ENCODE measurements at regions not wholly inside any gene's neighbourhood (a gene's known extent, or its start where the extent isn't known, plus 50 kb on each side); places are given as distances from the start of the nearest gene placed in this dataset.

- no peak overlapping the region for H3K27ac ChIP-seq (ENCODE audit: low read depth, low read length, severe bottlenecking)
- no peaks in the 10 kb centered on the region for H3K4me1 ChIP-seq (ENCODE audit: control insufficient read depth, insufficient read depth, low read length, poor library complexity, severe bottlenecking)
- H3K36me3 ChIP-seq (ENCODE audit: control insufficient read depth, insufficient read depth, low read length) = no peaks in the 10 kb centered on the region
- 83 to 91% methylated on average over 2 to 4 of the region's 5 CpGs for WGBS, 2 experiments (ENCODE audit: insufficient coverage in 2 of 2)
- H3K9me3 ChIP-seq (ENCODE audit: control insufficient read depth, low read length) = no peaks in the 10 kb centered on the region
- no peak overlapping the region for H3K4me3 ChIP-seq (ENCODE audit: extremely low read depth, insufficient read depth, low read length, poor library complexity, severe bottlenecking)
Observed at GRCh38 chr6:165229216-165229615, 80.2 kb downstream of the C6orf118 start.

- H3K4me3 ChIP-seq (ENCODE audit: extremely low read depth, insufficient read depth, low read length, poor library complexity, severe bottlenecking) = no peak overlapping the region
- H3K4me1 ChIP-seq (ENCODE audit: control insufficient read depth, insufficient read depth, low read length, poor library complexity, severe bottlenecking) = no peaks in the 10 kb centered on the region
- H3K27ac ChIP-seq (ENCODE audit: low read depth, low read length, severe bottlenecking) = no peak overlapping the region
- H3K9me3 ChIP-seq (ENCODE audit: control insufficient read depth, low read length) = no peaks in the 10 kb centered on the region
- 85 to 92% methylated on average over 8 to 9 of the region's 10 CpGs for WGBS, 2 experiments (ENCODE audit: insufficient coverage in 2 of 2)
- H3K36me3 ChIP-seq (ENCODE audit: control insufficient read depth, insufficient read depth, low read length) = no peaks in the 10 kb centered on the region
Observed at GRCh38 chr6:165227644-165228329, 81.6 kb downstream of the C6orf118 start.

GRCh38 chr6:165223736-165224135, 85.7 kb downstream of the C6orf118 start:
- Histone ChIP-seq H3K4me3 (ENCODE audit: extremely low read depth, insufficient read depth, low read length, poor library complexity, severe bottlenecking) (no peak overlapping the region), H3K36me3 (ENCODE audit: control insufficient read depth, insufficient read depth, low read length) (no peaks in the 10 kb centered on the region), H3K4me1 (ENCODE audit: control insufficient read depth, insufficient read depth, low read length, poor library complexity, severe bottlenecking) (no peaks in the 10 kb centered on the region), H3K27ac (ENCODE audit: low read depth, low read length, severe bottlenecking) (no peak overlapping the region), H3K9me3 (ENCODE audit: control insufficient read depth, low read length) (no peaks in the 10 kb centered on the region)
- 85 to 100% methylated on average over 1 of the region's 1 CpG for WGBS, 2 experiments (ENCODE audit: insufficient coverage in 2 of 2)

GRCh38 chr6:165223101-165223500, 86.3 kb downstream of the C6orf118 start:
- no peaks in the 10 kb centered on the region for H3K4me1 ChIP-seq (ENCODE audit: control insufficient read depth, insufficient read depth, low read length, poor library complexity, severe bottlenecking)
- WGBS, 2 experiments (ENCODE audit: insufficient coverage in 2 of 2) = 100% methylated on average over 1 of the region's 2 CpGs; no CpG with 5 or more reads in 1 of the 2 experiments
- no peaks in the 10 kb centered on the region for H3K9me3 ChIP-seq (ENCODE audit: control insufficient read depth, low read length)
- no peak overlapping the region for H3K4me3 ChIP-seq (ENCODE audit: extremely low read depth, insufficient read depth, low read length, poor library complexity, severe bottlenecking)
- H3K36me3 ChIP-seq (ENCODE audit: control insufficient read depth, insufficient read depth, low read length) = no peaks in the 10 kb centered on the region
- H3K27ac ChIP-seq (ENCODE audit: low read depth, low read length, severe bottlenecking) = no peak overlapping the region

GRCh38 chr6:165222315-165223025, 86.9 kb downstream of the C6orf118 start:
- Histone ChIP-seq H3K4me3 (ENCODE audit: extremely low read depth, insufficient read depth, low read length, poor library complexity, severe bottlenecking) (no peak overlapping the region), H3K27ac (ENCODE audit: low read depth, low read length, severe bottlenecking) (no peak overlapping the region), H3K4me1 (ENCODE audit: control insufficient read depth, insufficient read depth, low read length, poor library complexity, severe bottlenecking) (no peaks in the 10 kb centered on the region), H3K9me3 (ENCODE audit: control insufficient read depth, low read length) (no peaks in the 10 kb centered on the region), H3K36me3 (ENCODE audit: control insufficient read depth, insufficient read depth, low read length) (no peaks in the 10 kb centered on the region)
- WGBS, 2 experiments (ENCODE audit: insufficient coverage in 2 of 2) = 89 to 95% methylated on average over 3 to 4 of the region's 5 CpGs

GRCh38 chr6:165220045-165220444, 89.4 kb downstream of the C6orf118 start:
- no peak overlapping the region for H3K27ac ChIP-seq (ENCODE audit: low read depth, low read length, severe bottlenecking)
- 87 to 88% methylated on average over 3 to 4 of the region's 5 CpGs for WGBS, 2 experiments (ENCODE audit: insufficient coverage in 2 of 2)
- H3K4me3 ChIP-seq (ENCODE audit: extremely low read depth, insufficient read depth, low read length, poor library complexity, severe bottlenecking) = no peak overlapping the region

GRCh38 chr6:165219629-165220028, 89.8 kb downstream of the C6orf118 start:
- Histone ChIP-seq H3K4me3 (ENCODE audit: extremely low read depth, insufficient read depth, low read length, poor library complexity, severe bottlenecking) (no peak overlapping the region), H3K36me3 (ENCODE audit: control insufficient read depth, insufficient read depth, low read length) (no peaks in the 10 kb centered on the region), H3K9me3 (ENCODE audit: control insufficient read depth, low read length) (no peaks in the 10 kb centered on the region), H3K27ac (ENCODE audit: low read depth, low read length, severe bottlenecking) (no peak overlapping the region), H3K4me1 (ENCODE audit: control insufficient read depth, insufficient read depth, low read length, poor library complexity, severe bottlenecking) (no peaks in the 10 kb centered on the region)
- WGBS, 2 experiments (ENCODE audit: insufficient coverage in 2 of 2) = 82 to 89% methylated on average over 1 of the region's 4 CpGs

More at GRCh38 chr6:165220045-165220444, 89.4 kb downstream of the C6orf118 start:
- Histone ChIP-seq H3K36me3 (ENCODE audit: control insufficient read depth, insufficient read depth, low read length) (no peaks in the 10 kb centered on the region), H3K9me3 (ENCODE audit: control insufficient read depth, low read length) (no peaks in the 10 kb centered on the region), H3K4me1 (ENCODE audit: control insufficient read depth, insufficient read depth, low read length, poor library complexity, severe bottlenecking) (no peaks in the 10 kb centered on the region)

- Histone ChIP-seq H3K4me3 (ENCODE audit: extremely low read depth, insufficient read depth, low read length, poor library complexity, severe bottlenecking) (no peak overlapping the region), H3K4me1 (ENCODE audit: control insufficient read depth, insufficient read depth, low read length, poor library complexity, severe bottlenecking) (no peaks in the 10 kb centered on the region), H3K36me3 (ENCODE audit: control insufficient read depth, insufficient read depth, low read length) (no peaks in the 10 kb centered on the region), H3K27ac (ENCODE audit: low read depth, low read length, severe bottlenecking) (no peak overlapping the region), H3K9me3 (ENCODE audit: control insufficient read depth, low read length) (no peaks in the 10 kb centered on the region)
- whole genome bisulfite sequencing, 2 experiments (ENCODE audit: insufficient coverage in 2 of 2) = 100% methylated on average over 1 of the region's 3 CpGs; no CpG with 5 or more reads in 1 of the 2 experiments
Observed at GRCh38 chr6:165218829-165219228, 90.6 kb downstream of the C6orf118 start.

- H3K4me3 ChIP-seq (ENCODE audit: extremely low read depth, insufficient read depth, low read length, poor library complexity, severe bottlenecking) = no peak overlapping the region
- H3K9me3 ChIP-seq (ENCODE audit: control insufficient read depth, low read length) = no peaks in the 10 kb centered on the region
- no peaks in the 10 kb centered on the region for H3K36me3 ChIP-seq (ENCODE audit: control insufficient read depth, insufficient read depth, low read length)
- no peaks in the 10 kb centered on the region for H3K4me1 ChIP-seq (ENCODE audit: control insufficient read depth, insufficient read depth, low read length, poor library complexity, severe bottlenecking)
- 83 to 94% methylated on average over 1 to 2 of the region's 2 CpGs for WGBS, 2 experiments (ENCODE audit: insufficient coverage in 2 of 2)
- H3K27ac ChIP-seq (ENCODE audit: low read depth, low read length, severe bottlenecking) = no peak overlapping the region
Observed at GRCh38 chr6:165206798-165207197, 102.6 kb downstream of the C6orf118 start.

GRCh38 chr6:165205632-165206031, 103.8 kb downstream of the C6orf118 start:
- H3K36me3 ChIP-seq (ENCODE audit: control insufficient read depth, insufficient read depth, low read length) = no peaks in the 10 kb centered on the region
- WGBS, 2 experiments (ENCODE audit: insufficient coverage in 2 of 2) = 89 to 93% methylated on average over 1 of the region's 2 CpGs
- H3K4me1 ChIP-seq (ENCODE audit: control insufficient read depth, insufficient read depth, low read length, poor library complexity, severe bottlenecking) = no peaks in the 10 kb centered on the region
- no peaks in the 10 kb centered on the region for H3K9me3 ChIP-seq (ENCODE audit: control insufficient read depth, low read length)
- no peak overlapping the region for H3K4me3 ChIP-seq (ENCODE audit: extremely low read depth, insufficient read depth, low read length, poor library complexity, severe bottlenecking)
- H3K27ac ChIP-seq (ENCODE audit: low read depth, low read length, severe bottlenecking) = no peak overlapping the region

Measured in mesodermal cell (in vitro differentiated cells).